ENCODE measurements at regions not wholly inside any gene's neighbourhood (a gene's known extent, or its start where the extent isn't known, plus 50 kb on each side); places are given as distances from the start of the nearest gene placed in this dataset.

DNA sequence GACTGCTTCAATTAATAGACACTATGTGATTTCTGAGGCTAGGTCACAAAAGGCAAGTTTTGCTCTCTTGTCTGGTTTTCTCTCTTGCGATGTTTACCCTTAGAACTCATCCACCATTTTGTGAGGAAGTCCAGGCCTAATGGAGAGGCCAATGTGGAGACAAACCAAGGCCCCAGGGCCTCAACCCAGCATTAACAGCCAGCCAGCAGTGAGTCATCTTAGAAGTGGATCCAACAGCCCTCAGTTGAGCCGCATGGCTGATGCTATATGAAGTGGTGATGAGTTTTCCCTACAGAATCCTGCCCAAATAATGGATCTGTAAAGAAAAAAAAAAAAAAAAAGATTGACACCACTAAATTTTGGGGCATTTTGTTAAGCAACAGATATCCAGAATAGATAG lies 95.1 kb downstream of the DNTTIP2 start:
- Histone ChIP-seq H3K27ac (no peak overlapping the region), H3K27me3 (no peaks in the 10 kb centered on the region), H3K4me3 (no peak overlapping the region), H3K36me3 (no peaks in the 10 kb centered on the region), H3K9me3 (peaks cover 0 to 9% of the 10 kb centered on the region in 2 donors), H3K4me1 (no peaks in the 10 kb centered on the region)
- ATAC-seq (no peak), DNase-seq (no peak)
- intact Hi-C loops (cut with DNase I): no loop called here
- TF ChIP-seq CTCF (IDR thresholded peaks at IDR 0.05): no peak

DNA sequence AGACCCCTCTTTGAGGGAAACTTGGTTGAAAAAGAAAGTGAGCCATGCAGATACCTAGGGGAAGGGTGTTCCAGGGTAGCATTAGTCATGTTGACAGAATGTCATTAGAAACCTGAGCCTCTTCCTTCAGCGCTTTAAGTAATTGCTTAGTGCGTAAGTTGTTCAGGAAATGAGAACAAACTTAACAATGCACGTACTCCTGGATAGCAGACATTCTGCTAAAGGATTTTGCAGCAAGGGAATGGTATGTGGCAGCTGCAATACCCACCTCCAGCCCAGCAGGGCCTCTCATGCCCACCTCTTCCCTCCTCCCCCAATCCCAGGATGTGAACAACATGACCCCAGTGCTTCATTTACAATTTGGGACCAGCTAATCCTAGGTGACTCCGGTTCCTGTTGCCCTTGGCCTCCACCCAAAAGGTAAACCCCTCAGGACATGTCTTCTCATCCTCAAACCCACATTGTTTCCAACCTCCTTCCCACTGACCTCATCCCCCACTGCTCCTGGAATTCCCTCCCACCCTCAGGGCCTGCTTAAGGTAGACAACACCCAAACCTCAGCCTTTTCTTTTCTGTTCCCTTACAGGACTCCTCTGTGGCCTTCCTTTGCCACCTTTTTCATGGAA lies 98.0 kb upstream of the BCAR3 start:
- Histone ChIP-seq H3K4me1 (no peaks in the 10 kb centered on the region), H3K9me3 (no peaks in the 10 kb centered on the region), H3K4me3 (no peak overlapping the region), H3K27ac (no peak overlapping the region), H3K36me3 (no peaks in the 10 kb centered on the region), H3K27me3 (no peaks in the 10 kb centered on the region)
- DNase-seq (no peak), ATAC-seq (no peak)
- no peak for TF ChIP-seq CTCF (IDR thresholded peaks at IDR 0.05)
- intact Hi-C loops (cut with DNase I): no loop called here

DNA sequence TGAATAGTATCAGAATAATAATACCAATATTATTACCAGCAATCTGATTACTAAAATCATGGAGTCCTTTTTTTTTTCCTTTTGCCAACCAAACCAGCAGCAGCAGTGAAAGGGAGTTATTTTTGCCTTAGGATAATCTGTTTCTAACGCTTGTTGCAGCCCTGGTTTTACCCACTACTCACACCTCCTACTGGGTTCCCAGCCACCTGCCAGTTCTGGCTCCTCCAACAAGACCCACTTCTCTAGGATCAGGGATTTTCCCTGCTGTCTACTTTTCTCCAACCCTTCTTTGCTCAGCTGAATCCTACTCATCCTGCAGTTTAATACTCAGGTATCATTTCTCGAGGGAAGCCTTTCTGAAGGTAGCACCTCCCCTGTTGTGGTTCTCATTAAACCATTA lies 96.8 kb upstream of the BCAR3 start:
- intact Hi-C loops (cut with DNase I): no loop called here
- ATAC-seq (no peak), DNase-seq (no peak)
- Histone ChIP-seq H3K27me3 (no peaks in the 10 kb centered on the region), H3K9me3 (no peaks in the 10 kb centered on the region), H3K27ac (no peak overlapping the region), H3K4me3 (no peak overlapping the region), H3K4me1 (no peaks in the 10 kb centered on the region), H3K36me3 (no peaks in the 10 kb centered on the region)
- TF ChIP-seq CTCF (IDR thresholded peaks at IDR 0.05): no peak

DNA sequence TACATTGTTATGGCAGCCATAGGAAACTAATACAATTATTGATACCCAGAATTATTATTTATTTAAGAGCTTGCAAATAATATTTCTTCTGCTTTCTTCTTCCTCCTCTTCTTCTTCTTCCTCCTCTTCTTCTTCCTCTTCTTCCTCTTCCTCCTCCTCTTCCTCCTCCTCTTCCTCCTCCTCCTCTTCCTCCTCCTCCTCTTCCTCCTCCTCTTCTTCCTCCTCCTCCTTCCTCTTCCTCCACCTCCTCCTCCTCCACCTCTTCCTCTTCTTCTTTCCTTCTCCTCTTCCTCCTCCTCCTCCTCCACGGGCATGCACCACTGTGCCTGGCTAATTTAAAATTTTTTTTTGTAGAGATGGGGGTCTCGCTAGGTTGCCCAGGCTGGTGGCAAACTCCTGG lies 95.6 kb upstream of the BCAR3 start:
- no peak for TF ChIP-seq CTCF (IDR thresholded peaks at IDR 0.05)
- no peak overlapping the region for H3K4me3 ChIP-seq
- H3K27ac ChIP-seq: no peak overlapping the region
- H3K36me3 ChIP-seq: no peaks in the 10 kb centered on the region
- no peaks in the 10 kb centered on the region for H3K9me3 ChIP-seq
- H3K27me3 ChIP-seq: no peaks in the 10 kb centered on the region
- DNase-seq (no peak), ATAC-seq (no peak)
- H3K4me1 ChIP-seq: no peaks in the 10 kb centered on the region
- intact Hi-C loops (cut with DNase I): no loop called here

DNA sequence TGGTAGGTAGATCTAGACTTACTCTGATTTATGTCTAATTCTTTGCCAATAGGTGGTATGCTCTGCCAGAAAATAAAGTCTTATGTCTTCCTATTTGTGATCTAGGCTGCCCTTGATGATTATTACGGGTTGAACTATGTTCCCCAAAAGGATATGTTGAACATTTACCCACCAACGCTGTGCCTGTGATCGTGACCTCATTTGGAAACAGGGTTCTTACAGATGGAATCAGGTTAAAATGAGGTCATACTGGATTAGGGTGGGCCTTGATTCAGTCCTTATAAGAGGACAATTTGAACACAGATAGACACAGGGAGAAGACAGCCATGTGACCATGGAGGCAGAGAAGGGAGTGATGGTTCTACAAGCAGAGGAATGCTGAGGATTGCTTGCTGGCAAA lies 95.1 kb upstream of the BCAR3 start:
- ATAC-seq (no peak), DNase-seq (no peak)
- H3K27ac ChIP-seq: no peak overlapping the region
- H3K36me3 ChIP-seq: no peaks in the 10 kb centered on the region
- H3K4me1 ChIP-seq: no peaks in the 10 kb centered on the region
- TF ChIP-seq CTCF (IDR thresholded peaks at IDR 0.05): no peak
- no peak overlapping the region for H3K4me3 ChIP-seq
- intact Hi-C loops (cut with DNase I): no loop called here
- no peaks in the 10 kb centered on the region for H3K27me3 ChIP-seq
- H3K9me3 ChIP-seq: no peaks in the 10 kb centered on the region

Measured in left lung (tissue), 4 donors.